ENCODE measurements at regions not wholly inside any gene's neighbourhood (a gene's known extent, or its start where the extent isn't known, plus 50 kb on each side); places are given as distances from the start of the nearest gene placed in this dataset.
"Not testable (repeated sequence)": the region's sequence is repeated elsewhere in the genome, so short reads cannot be mapped to it uniquely, and the experiment has no call there.

DNA sequence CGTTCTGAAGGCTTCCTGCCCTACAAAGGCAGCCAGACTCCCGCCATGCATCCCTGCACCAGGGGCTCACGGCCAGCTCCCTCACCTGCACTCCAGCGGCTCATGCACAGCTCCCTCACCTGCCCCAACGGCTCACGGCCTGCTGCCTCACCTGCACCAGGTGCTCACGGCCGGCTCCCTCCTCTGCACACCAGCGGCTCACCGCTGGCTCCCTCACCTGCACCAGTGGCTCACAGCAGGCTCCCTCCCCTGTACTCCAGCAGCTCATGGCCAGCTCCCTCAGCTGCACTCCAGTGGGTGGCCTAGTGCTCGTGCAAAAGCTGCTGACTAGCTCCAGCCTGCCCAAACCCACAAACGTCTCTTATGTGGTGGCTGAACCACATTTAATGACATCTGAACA lies 389.2 kb upstream of the DEFB115 start:
- DNase-seq (ENCODE audit: low read depth, low spot score); H3K27ac ChIP-seq (ENCODE audit: low read length); H3K36me3 ChIP-seq (ENCODE audit: control insufficient read depth, insufficient read depth, low read length); H3K4me3 ChIP-seq (ENCODE audit: low read length); H3K27me3 ChIP-seq (ENCODE audit: control insufficient read depth, insufficient read depth, low read length); H3K9me3 ChIP-seq (ENCODE audit: control insufficient read depth, insufficient read depth, low read length); H3K4me1 ChIP-seq (ENCODE audit: control insufficient read depth, insufficient read depth, low read length): not testable (repeated sequence)
- no CpG with 5 or more reads among the region's 12 CpGs for WGBS (ENCODE audit: insufficient coverage, insufficient read length)

DNA sequence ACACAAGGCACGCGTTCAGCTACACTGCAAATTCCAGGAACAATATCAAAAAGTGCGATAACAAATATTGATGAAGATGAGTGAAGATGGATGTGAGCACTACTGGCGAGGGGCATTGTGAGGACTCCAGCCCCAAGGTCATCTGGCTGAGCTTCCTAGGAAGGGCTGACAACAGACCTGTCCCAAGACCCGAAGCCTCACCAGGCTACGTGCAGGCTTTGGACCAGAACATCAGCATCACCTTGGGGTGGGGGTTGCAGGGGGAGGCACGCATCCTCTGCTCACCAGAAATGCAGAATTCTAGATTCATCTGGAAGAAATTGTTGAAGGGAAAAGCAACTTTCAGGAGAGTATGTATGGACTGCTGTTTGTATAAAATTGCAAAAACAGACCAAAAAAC lies 386.3 kb upstream of the DEFB115 start:
- not testable (repeated sequence) for H3K4me3 ChIP-seq (ENCODE audit: low read length); H3K36me3 ChIP-seq (ENCODE audit: control insufficient read depth, insufficient read depth, low read length); DNase-seq (ENCODE audit: low read depth, low spot score); H3K4me1 ChIP-seq (ENCODE audit: control insufficient read depth, insufficient read depth, low read length); H3K27ac ChIP-seq (ENCODE audit: low read length); H3K27me3 ChIP-seq (ENCODE audit: control insufficient read depth, insufficient read depth, low read length); H3K9me3 ChIP-seq (ENCODE audit: control insufficient read depth, insufficient read depth, low read length)
- WGBS (ENCODE audit: insufficient coverage, insufficient read length): no CpG with 5 or more reads among the region's 7 CpGs

DNA sequence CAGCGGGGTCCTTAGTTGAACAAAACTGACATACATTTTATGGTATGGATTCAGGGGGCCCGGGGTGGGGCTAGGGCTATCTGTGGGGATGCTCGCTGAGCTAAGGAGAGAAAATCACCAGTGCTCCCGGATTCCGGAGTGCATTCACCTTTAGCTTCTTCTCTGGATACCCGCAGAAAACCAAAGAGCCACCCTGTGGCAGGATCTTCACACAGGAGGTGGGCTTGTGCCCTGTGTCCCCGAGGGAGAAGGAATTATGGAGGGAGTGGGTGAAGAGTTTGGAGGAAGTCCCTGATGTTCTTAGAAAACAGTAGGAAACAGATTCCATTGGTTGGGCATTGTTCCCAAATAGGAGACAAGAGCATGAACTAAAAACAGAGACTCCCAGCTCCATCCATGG lies 385.2 kb upstream of the DEFB115 start:
- WGBS (ENCODE audit: insufficient coverage, insufficient read length): no CpG with 5 or more reads among the region's 7 CpGs
- not testable (repeated sequence) for H3K36me3 ChIP-seq (ENCODE audit: control insufficient read depth, insufficient read depth, low read length); H3K4me3 ChIP-seq (ENCODE audit: low read length); H3K27me3 ChIP-seq (ENCODE audit: control insufficient read depth, insufficient read depth, low read length); H3K27ac ChIP-seq (ENCODE audit: low read length); DNase-seq (ENCODE audit: low read depth, low spot score); H3K4me1 ChIP-seq (ENCODE audit: control insufficient read depth, insufficient read depth, low read length); H3K9me3 ChIP-seq (ENCODE audit: control insufficient read depth, insufficient read depth, low read length)

DNA sequence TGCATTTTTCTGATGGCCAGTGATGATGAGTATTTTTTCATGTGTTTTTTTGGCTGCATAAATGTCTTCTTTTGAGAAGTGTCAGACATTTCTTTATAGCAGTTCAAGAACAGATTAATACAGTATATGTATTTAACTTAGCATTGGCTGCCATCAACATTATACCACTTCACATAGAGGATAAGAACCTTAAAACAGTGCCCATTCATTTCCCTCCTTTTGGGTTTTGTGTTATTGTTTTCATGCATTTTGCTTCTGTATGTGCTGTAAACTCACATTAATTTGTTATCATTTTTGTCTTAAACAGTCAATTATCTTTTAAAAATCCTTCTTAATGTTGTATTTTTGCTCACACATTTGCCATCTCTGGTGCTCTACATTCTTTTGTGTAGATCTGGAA lies 381.6 kb upstream of the DEFB115 start:
- not testable (repeated sequence) for H3K36me3 ChIP-seq (ENCODE audit: control insufficient read depth, insufficient read depth, low read length); H3K27me3 ChIP-seq (ENCODE audit: control insufficient read depth, insufficient read depth, low read length); H3K4me3 ChIP-seq (ENCODE audit: low read length); H3K4me1 ChIP-seq (ENCODE audit: control insufficient read depth, insufficient read depth, low read length); DNase-seq (ENCODE audit: low read depth, low spot score); H3K27ac ChIP-seq (ENCODE audit: low read length); H3K9me3 ChIP-seq (ENCODE audit: control insufficient read depth, insufficient read depth, low read length)

DNA sequence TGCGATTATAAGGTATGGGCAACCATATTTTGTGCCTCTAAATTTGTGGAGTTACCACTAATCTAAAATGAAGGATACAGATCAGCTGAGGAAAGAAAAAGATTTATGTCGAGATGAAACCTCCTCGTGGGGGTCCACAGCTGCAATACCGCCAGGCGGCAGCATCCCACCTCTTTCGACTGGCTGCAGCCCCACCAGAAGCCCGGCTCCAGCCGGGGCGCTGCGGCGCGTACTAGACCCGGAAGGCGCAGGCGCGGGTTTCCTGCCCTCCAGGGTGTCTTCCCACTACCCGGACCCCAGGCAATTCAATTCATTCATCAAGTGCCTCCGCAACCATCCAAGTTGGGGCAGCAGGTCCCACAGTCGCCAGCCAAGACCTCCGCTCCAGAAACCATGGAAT lies 366.1 kb upstream of the DEFB115 start:
- not testable (repeated sequence) for H3K9me3 ChIP-seq (ENCODE audit: control insufficient read depth, insufficient read depth, low read length); DNase-seq (ENCODE audit: low read depth, low spot score); H3K36me3 ChIP-seq (ENCODE audit: control insufficient read depth, insufficient read depth, low read length); H3K4me1 ChIP-seq (ENCODE audit: control insufficient read depth, insufficient read depth, low read length); H3K27ac ChIP-seq (ENCODE audit: low read length)
- Histone ChIP-seq H3K27me3 (ENCODE audit: control insufficient read depth, insufficient read depth, low read length) (peaks cover 20% of the 10 kb centered on the region), H3K4me3 (ENCODE audit: low read length) (peak overlapping the region; percentile 50; the same call in 1 of the 2 replicates)
- no CpG with 5 or more reads among the region's 20 CpGs for WGBS (ENCODE audit: insufficient coverage, insufficient read length)

DNA sequence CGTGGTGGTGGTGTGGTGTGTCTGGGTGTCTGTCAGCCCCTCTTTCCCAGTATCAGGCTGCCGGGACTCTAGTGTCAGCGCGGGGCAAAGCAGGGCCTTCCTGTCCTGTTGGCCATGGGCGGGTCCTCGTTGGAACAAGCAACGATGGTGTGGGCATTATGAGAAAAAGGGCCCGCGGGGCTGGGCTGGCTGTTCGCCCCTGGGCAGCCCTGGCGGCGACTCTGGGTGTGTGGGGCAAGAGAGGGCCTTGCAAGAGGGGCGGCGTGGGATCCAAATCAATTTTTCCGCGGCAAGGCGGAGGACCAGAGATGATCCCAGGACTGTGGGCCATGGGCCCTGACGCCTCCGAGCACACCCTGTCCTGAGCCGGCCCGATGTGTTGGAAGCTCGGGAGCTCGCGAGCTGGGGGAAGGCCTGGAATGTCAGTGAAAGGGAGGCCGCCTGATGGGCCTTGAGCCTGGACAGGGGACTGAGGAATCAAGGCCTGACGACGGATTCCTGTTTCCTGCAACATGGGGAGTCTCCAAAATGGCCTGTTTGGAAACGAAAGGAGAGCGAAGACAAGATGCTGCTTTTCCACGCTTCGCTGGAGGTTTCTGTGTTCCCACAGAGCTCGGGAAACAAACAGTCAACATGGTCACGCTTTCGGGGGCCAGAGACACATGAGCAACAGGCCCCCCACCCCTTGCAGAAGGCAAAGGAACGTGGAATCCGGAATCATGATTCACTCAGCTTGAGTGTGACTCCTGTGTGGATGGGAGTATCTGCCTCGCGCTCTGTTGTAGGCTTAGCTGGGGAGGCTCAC lies 364.7 kb upstream of the DEFB115 start:
- H3K4me3 ChIP-seq (ENCODE audit: low read length): peak overlapping the region; percentile 50; the same call in 1 of the 2 replicates
- WGBS (ENCODE audit: insufficient coverage, insufficient read length): no CpG with 5 or more reads among the region's 38 CpGs

DNA sequence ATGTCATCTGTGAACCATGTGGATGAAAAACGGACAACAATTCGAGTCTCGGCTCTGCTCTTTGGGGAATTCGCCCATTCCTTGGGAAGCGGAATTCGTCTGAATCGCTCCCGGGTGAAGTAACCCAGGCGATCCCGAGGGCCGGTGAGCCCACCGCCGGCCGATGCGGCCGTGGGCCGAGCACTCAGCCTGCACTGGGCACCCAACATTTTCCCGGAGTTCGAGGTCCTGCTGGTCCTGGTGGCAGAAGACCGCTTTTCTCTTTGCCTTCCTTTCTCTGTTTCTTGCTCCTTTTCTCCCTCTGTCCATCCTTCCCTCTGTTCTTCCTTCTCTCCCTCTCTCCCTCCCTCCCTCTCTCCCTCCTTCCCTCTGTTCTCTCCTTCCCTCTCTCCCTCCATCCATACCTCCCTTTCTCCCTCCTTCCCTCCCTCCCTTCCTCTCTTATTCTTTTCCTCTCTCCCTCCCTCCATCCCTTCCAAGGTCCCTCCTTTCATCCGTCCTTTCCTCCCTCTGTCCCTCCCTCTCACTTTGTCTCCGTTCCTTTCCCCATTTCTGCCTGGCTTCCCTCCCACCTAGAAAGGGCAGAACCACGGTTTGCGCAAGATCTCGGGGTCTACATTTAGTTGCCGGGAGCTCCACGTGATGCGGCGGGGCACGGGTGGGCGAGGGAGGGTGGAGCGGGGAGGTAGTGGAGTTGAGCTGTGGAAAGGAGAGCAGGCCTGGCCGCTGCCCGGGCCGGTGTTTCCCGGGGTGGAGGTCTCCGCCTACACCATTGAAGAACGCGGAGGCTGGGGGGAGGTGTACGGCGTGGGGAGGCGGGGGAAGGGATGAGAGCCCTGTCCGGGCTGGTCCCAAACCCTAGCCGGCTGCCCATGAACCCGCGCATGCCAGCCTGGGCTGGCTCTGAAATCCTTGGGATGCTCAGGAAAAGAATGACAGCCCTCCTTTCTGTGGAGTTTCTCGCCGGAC lies 363.8 kb upstream of the DEFB115 start:
- not testable (repeated sequence) for DNase-seq (ENCODE audit: low read depth, low spot score); H3K4me1 ChIP-seq (ENCODE audit: control insufficient read depth, insufficient read depth, low read length); H3K9me3 ChIP-seq (ENCODE audit: control insufficient read depth, insufficient read depth, low read length); H3K27ac ChIP-seq (ENCODE audit: low read length); H3K36me3 ChIP-seq (ENCODE audit: control insufficient read depth, insufficient read depth, low read length)
- WGBS (ENCODE audit: insufficient coverage, insufficient read length): no CpG with 5 or more reads among the region's 48 CpGs
- peak overlapping the region; percentile 45; the same call in 1 of the 2 replicates for H3K4me3 ChIP-seq (ENCODE audit: low read length)
- peaks cover 20% of the 10 kb centered on the region for H3K27me3 ChIP-seq (ENCODE audit: control insufficient read depth, insufficient read depth, low read length)

More for the DNA sequence above, 364.7 kb upstream of the DEFB115 start:
- Histone ChIP-seq H3K9me3 (ENCODE audit: control insufficient read depth, insufficient read depth, low read length) (no peaks in the 10 kb centered on the region), H3K27me3 (ENCODE audit: control insufficient read depth, insufficient read depth, low read length) (peaks cover 20% of the 10 kb centered on the region), H3K27ac (ENCODE audit: low read length) (no peak overlapping the region), H3K36me3 (ENCODE audit: control insufficient read depth, insufficient read depth, low read length) (no peaks in the 10 kb centered on the region), H3K4me1 (ENCODE audit: control insufficient read depth, insufficient read depth, low read length) (no peaks in the 10 kb centered on the region)
- DNase-seq (ENCODE audit: low read depth, low spot score): no peak

DNA sequence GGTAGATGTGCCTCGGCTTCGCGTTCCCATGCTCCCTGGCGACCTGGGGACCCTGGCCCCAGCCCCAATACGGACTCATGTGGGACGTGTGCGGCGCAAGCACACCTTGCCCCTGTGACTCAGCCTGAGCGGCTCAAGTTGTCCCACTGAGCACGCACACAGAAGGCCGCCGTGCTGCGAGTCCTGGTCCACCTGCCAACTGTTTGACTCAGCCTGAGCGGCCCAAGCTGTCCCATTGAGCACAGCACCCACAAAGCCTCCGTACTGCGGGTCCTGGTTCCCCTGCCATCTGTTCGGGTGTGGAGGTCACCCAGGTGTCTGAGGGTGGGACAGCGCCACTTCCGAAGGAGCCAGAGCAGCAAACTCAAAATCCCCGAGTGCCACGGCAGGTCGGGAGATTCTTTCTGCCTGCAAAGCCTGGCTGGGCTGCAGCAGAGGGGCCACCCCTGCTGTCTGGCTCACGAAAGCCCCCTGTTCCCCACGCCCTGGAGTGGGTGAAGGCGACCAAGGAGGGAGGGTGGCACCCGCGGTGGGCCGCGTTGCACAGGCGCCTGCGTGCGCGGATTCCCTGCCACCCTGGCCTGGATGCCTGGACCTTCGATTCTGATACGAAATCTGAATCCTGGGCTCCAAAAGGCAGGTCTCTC lies 362.6 kb upstream of the DEFB115 start:
- WGBS (ENCODE audit: insufficient coverage, insufficient read length): no CpG with 5 or more reads among the region's 35 CpGs
- H3K27ac ChIP-seq (ENCODE audit: low read length); H3K9me3 ChIP-seq (ENCODE audit: control insufficient read depth, insufficient read depth, low read length): not testable (repeated sequence)

DNA sequence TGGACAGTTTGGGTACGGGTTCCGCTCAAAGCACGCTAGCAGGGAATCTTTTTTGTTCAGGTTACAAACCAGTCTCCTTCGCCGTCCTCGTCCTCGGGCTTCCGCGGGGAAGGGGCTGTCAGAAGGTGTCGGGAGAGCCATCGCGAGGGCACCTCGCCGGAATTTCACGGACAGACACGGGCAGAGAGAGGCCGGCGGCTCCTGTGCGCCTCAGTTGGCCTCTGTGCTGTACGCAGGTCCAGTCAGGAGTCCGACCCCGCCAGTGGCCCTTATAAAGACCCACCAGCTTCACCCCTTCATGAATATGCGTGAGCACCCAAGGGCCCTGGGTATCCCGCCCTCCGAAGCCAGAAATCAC lies 362.1 kb upstream of the DEFB115 start:
- not testable (repeated sequence) for H3K27ac ChIP-seq (ENCODE audit: low read length); H3K4me3 ChIP-seq (ENCODE audit: low read length); DNase-seq (ENCODE audit: low read depth, low spot score); H3K36me3 ChIP-seq (ENCODE audit: control insufficient read depth, insufficient read depth, low read length); H3K4me1 ChIP-seq (ENCODE audit: control insufficient read depth, insufficient read depth, low read length); H3K9me3 ChIP-seq (ENCODE audit: control insufficient read depth, insufficient read depth, low read length)
- H3K27me3 ChIP-seq (ENCODE audit: control insufficient read depth, insufficient read depth, low read length): peaks cover 22% of the 10 kb centered on the region
- WGBS (ENCODE audit: insufficient coverage, insufficient read length): no CpG with 5 or more reads among the region's 25 CpGs

More for the DNA sequence above, 362.6 kb upstream of the DEFB115 start:
- H3K4me1 ChIP-seq (ENCODE audit: control insufficient read depth, insufficient read depth, low read length); H3K36me3 ChIP-seq (ENCODE audit: control insufficient read depth, insufficient read depth, low read length); H3K4me3 ChIP-seq (ENCODE audit: low read length); DNase-seq (ENCODE audit: low read depth, low spot score): not testable (repeated sequence)
- peaks cover 22% of the 10 kb centered on the region for H3K27me3 ChIP-seq (ENCODE audit: control insufficient read depth, insufficient read depth, low read length)

DNA sequence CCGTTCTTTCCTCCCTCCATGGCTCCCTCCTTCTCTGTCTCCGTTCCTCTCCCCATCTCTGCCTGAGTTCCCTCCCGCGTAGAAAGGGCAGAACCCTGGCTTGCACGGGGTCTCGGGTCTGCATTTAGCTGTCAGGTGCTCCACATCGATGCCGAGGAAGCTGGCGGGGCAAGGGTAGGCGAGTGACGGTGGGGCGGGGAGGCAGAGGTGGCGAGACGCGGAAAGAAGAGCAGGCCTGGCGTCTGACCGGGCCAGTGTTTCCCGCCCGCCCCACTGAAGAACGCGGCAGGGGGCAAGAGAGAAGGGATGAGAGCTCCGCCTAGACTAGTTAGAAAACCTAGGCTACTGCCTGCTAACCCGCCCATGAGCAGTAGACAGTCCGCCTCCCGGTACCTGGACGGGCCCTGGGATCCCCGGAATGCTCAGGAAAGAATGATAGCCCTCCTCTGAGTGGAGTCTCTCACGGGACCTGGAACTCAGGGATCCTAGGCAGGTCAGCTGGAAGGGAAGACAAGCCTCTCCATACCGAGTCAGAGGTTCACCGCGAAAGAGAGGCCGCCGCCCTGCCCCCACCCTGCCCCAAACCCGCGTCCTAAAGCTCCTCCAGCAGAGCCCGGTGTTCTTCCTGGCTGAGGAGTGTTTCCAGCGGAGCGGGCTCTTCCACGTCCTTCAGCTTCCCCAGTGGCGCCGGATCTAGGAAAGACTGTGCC lies 357.9 kb upstream of the DEFB115 start:
- DNase-seq (ENCODE audit: low read depth, low spot score); H3K36me3 ChIP-seq (ENCODE audit: control insufficient read depth, insufficient read depth, low read length); H3K9me3 ChIP-seq (ENCODE audit: control insufficient read depth, insufficient read depth, low read length); H3K27ac ChIP-seq (ENCODE audit: low read length); H3K4me1 ChIP-seq (ENCODE audit: control insufficient read depth, insufficient read depth, low read length): not testable (repeated sequence)
- WGBS (ENCODE audit: insufficient coverage, insufficient read length): no CpG with 5 or more reads among the region's 41 CpGs
- Histone ChIP-seq H3K4me3 (ENCODE audit: low read length) (peak overlapping the region; percentile 30; the same call in 1 of the 2 replicates), H3K27me3 (ENCODE audit: control insufficient read depth, insufficient read depth, low read length) (peaks cover 14% of the 10 kb centered on the region)

All from iPS DF 6.9 (cell line).